GM10266 (cell line): ENCODE measurements at regions not wholly inside any gene's neighbourhood (a gene's known extent, or its start where the extent isn't known, plus 50 kb on each side); places are given as distances from the start of the nearest gene placed in this dataset.
"Not testable (repeated sequence)": the region's sequence is repeated elsewhere in the genome, so short reads cannot be mapped to it uniquely, and the experiment has no call there.

ENCODE experiments used
- DNase-seq: peaks from one replicate; pipeline ENCODE4 v3.0.0; 2012; ENCODE audit errors: extremely low spot score
- TF ChIP-seq, protein P1 (sequence below): IDR thresholded peaks from 2 replicates; pipeline ENCODE4 v1.5.1; 2012; ENCODE audit warnings: mild to moderate bottlenecking, low read depth; ENCODE audit not compliant: control insufficient read depth, insufficient read depth; ENCODE audit errors: missing control alignments

DNA sequence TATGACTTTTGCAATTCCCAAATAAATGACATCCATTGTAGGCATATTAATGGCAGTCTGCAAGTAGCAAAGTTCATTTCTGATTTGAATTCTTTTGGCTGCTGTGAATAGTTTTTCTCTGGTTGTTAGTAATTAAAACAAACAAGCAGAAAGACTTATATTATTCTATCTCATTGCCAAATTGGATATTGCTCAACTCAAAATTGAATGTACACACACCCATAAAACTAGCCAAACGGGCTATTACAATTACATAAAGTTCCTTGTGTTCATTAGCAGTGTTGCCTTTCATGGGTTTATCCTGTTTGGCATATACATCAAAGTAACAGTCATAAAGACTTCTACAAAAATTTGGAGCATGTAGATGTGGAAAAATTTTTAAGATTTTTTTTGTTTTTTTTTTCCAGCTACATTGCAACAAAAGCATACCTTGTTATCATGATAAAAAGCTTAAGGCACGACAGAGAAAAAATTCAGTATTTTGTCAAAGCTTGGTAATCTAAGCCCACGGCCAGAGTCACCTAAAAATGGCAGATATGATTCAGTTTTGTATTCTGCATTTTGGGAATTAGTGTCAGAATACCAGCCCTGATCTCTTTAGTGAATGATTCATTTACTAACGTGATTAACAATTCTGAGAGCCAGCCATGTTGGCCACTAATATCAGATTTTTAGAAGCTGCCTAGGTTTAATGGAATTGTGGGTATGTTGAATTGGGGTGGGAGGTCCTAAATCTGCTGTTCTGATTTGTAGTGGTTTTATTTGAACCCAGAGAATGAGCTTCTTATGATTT is 108.4 kb downstream of the KLF5 start:
- TF ChIP-seq, protein P1, sequence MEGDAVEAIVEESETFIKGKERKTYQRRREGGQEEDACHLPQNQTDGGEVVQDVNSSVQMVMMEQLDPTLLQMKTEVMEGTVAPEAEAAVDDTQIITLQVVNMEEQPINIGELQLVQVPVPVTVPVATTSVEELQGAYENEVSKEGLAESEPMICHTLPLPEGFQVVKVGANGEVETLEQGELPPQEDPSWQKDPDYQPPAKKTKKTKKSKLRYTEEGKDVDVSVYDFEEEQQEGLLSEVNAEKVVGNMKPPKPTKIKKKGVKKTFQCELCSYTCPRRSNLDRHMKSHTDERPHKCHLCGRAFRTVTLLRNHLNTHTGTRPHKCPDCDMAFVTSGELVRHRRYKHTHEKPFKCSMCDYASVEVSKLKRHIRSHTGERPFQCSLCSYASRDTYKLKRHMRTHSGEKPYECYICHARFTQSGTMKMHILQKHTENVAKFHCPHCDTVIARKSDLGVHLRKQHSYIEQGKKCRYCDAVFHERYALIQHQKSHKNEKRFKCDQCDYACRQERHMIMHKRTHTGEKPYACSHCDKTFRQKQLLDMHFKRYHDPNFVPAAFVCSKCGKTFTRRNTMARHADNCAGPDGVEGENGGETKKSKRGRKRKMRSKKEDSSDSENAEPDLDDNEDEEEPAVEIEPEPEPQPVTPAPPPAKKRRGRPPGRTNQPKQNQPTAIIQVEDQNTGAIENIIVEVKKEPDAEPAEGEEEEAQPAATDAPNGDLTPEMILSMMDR: no peak
- no peak for DNase-seq

DNA sequence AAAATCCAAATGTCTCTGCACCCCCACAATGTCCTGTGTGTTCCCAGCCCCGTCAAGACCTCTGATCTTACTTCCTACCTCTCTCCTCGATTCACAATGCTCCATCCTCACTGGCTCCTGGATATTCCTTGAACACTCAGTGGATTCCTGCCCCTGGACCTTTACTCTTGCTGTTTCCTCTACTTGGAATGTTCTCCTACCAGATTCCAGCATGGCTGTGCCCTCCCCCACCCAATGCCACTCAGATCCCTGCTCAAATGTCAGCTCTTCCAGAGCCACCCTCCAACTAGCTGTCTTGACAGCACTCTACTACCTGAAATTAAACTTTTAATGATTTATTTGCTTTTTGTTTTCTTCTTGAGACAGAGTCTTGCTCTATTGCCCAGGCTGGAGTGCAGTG is 107.4 kb downstream of the KLF5 start:
- TF ChIP-seq, protein P1: no peak
- DNase-seq: no peak

DNA sequence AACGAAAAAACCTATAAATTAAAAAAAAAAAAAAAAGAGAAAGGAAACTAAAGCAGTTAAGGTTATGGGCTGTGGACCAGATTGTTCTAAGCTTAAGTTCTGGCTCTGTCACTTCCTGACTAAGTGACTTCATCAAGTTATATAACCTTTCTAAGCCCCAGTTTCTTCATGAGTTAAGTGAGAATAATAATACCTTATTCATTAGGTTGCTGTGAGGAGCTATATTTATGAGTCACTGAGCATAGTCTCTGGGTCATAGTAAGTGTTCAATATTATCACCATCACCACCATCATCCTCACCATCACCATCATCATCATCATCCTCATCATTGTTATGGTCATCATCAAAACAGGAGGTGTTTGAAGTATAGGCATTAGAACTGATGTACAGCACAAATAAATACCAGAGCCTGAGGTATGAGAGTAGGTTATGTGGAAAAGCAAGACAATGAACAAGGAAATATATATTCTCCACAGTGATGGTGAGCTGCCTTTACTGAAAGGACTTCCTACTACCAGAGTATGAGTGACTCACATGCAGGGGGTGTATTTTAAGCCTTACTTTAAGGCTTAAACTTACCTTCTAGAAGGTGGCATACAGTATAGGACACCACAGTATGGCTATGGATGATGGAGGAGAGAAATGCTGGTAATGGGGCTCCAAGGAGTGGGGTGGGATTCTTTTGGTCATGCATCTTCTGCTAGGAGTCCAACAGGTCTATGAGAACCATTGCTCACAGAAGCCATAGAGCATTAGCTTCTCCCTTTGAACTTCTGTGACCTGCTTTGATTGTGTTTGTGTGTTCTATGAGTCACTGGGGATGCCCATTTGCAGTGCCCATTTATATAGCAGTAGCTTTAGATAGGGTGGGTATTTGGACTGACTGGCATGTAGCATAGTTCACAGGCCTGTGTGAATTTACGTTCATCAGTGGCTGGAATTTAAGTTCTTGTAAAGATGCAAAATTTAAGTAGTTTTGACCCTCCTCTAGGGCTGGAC is 104.4 kb downstream of the KLF5 start:
- TF ChIP-seq, protein P1: no peak
- DNase-seq: no peak

DNA sequence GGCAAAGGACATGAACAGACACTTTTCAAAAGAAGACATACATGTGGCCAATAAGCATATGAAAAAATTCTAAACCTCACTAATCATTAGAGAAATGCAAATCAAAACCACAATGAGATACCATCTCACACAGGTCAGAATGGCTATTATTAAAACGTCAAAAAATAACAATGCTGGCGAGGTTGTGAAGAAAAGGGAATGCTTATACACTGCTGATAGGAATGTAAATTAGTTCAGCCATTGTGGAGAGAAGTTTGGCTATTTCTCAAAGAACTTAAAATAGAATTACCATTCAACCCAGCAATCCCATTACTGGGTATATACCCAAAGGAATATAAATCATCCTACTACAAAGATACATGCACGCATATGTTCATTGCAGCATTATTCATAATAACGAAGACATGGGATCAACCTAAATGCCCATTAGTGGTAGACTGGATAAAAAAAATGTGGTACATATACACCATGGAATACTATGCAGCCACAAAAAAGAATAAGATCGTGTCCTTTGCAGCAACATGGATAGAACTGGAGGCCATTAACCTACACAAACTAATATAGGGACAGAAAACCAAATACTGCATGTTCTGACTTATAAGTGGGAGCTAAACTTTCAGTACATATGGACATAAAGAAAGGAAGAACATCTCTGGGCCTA is 101.7 kb downstream of the KLF5 start:
- not testable (repeated sequence) for DNase-seq

DNA sequence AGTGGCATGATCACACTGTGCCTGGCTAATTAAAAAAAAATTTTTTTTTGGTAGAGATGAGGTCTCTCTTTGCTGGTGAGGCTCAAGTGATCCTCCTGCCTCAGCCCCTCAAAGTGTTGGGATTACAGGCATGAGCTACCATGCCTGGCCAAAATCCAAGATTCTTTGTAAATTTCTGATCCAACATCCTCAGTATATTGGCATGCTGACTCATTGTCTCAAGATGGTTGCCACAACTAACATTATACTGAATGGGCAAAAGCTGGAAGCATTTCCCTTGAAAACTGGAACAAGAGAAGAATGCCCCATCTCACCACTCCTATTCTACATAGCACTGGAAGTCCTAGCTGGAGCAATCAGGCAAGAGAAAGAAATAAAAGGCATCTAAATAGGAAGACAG is 100.0 kb downstream of the KLF5 start:
- TF ChIP-seq, protein P1: no peak
- DNase-seq: no peak

DNA sequence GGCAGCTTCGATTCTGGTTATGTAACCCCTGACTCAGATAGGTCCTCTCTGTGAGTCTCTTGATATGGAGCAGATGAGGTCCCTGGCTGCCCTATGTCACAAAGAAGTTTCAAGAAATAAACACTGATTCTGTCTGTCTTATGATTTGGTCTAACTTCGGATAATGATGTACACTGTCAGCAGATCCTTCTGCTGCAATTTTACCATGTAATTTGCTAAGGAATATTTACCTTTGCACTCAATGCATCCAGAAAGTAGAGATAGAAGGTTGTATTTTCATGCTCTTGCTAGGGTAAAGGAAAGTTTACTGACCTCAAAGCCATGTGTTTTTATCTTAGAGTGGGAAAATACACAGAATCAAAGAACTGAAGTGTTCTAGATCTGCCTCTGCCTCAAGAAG is 98.2 kb downstream of the KLF5 start:
- TF ChIP-seq, protein P1: no peak
- no peak for DNase-seq

DNA sequence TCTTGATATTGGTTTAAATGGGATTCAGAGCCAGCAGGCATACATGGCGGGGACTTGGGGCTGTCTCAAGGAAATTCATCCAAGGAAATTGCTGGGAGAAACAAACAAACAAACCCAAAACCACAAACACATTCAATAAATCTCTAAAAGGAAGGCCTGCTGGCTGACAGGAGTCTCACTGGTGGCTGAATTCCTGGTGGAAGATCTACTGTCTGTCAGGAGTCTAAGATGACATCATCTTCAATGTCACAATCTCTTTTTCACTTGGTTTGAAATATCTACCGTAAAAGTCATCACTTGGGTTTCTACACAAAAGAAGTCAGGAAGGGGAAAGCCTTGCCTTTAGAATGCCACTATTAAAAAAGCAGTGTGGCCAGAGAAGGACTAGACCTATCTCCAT is 87.9 kb downstream of the KLF5 start:
- TF ChIP-seq, protein P1: no peak
- no peak for DNase-seq
